B cell (primary cell): ENCODE measurements at regions not wholly inside any gene's neighbourhood (a gene's known extent, or its start where the extent isn't known, plus 50 kb on each side); places are given as distances from the start of the nearest gene placed in this dataset.

Source experiments
- ATAC-seq: fragments of 200-7000 bp; cut with Tn5 transposase; one replicate; pipeline ENCODE4 v1.10.0; 2021; ENCODE audit warnings: low read depth, mild to moderate bottlenecking, moderate number of reproducible peaks, moderate library complexity
- CTCF ChIA-PET: fragments of 350-600 bp; sonication (Branson Sonifier 250); formaldehyde crosslinking; loops from one replicate; lab custom pipeline; 2021; ENCODE audit warnings: antibody characterized with exemption, inconsistent platforms; lab: Charles Lee
- POLR2A ChIA-PET: fragments of 350-600 bp; sonication (Branson Sonifier 250); formaldehyde crosslinking; loops from one replicate; lab custom pipeline; 2021; ENCODE audit warnings: antibody characterized with exemption; lab: Charles Lee
- DNase-seq: peaks from one replicate; pipeline ENCODE4 v3.0.0; 2013
- H2AFZ ChIP-seq: 2 replicates; pipeline ENCODE4 v1.6.1; 2012; ENCODE audit warnings: mild to moderate bottlenecking, low read depth, low read length; ENCODE audit not compliant: insufficient read depth, poor library complexity, severe bottlenecking
- H3K27ac ChIP-seq, 2 donors: 1 replicate in 1 of 2; 2 replicates in 1 of 2; pipeline ENCODE4 v1.5.1; 2012 to 2013; ENCODE audit warnings: low read length in 2 of 2, mild to moderate bottlenecking in 2 of 2, moderate library complexity in 1 of 2
- H3K27me3 ChIP-seq, 4 experiments: fragments of 200-600 bp in 1 of 4; sonication (generic) in 1 of 4; replicated peaks in 1 of 4; 1 replicate in 2 of 4; 2 replicates in 2 of 4; pipeline versions ENCODE4 v1.6.1 to v1.7.0; 2013 to 2016; ENCODE audit warnings: low read length in 3 of 4, mild to moderate bottlenecking in 2 of 4, mixed read lengths in 1 of 4, moderate library complexity in 1 of 4; ENCODE audit not compliant: insufficient read depth in 4 of 4, control insufficient read depth in 3 of 4; ENCODE audit errors: control extremely low read depth in 1 of 4
- H3K36me3 ChIP-seq, 2 experiments: replicated peaks in 1 of 2; 1 replicate in 1 of 2; 2 replicates in 1 of 2; pipeline versions ENCODE4 v1.6.1 to v1.7.1; 2013; ENCODE audit warnings: low read length in 1 of 2; ENCODE audit not compliant: insufficient read depth in 2 of 2, control insufficient read depth in 1 of 2; ENCODE audit errors: control extremely low read depth in 1 of 2, extremely low read depth in 1 of 2
- H3K4me1 ChIP-seq, 2 donors: fragments of 200-600 bp in 1 of 2; sonication (generic) in 1 of 2; 1 replicate in 1 of 2; 2 replicates in 1 of 2; pipeline versions ENCODE4 v1.5.1 to v1.6.1; 2013 to 2017; ENCODE audit warnings: low read length in 2 of 2; ENCODE audit not compliant: control insufficient read depth in 2 of 2, insufficient read depth in 2 of 2
- H3K4me2 ChIP-seq: replicated peaks from 2 replicates; pipeline ENCODE3; 2012; ENCODE audit warnings: mild to moderate bottlenecking, low read depth, low read length; ENCODE audit not compliant: poor library complexity, severe bottlenecking
- H3K4me3 ChIP-seq, 5 experiments: fragments of 200-600 bp in 1 of 5; sonication (generic) in 1 of 5; 1 replicate in 3 of 5; 2 replicates in 2 of 5; pipeline versions ENCODE4 v1.5.1 to v1.7.0; 2011 to 2016; ENCODE audit warnings: low read length in 4 of 5, mild to moderate bottlenecking in 4 of 5, low read depth in 2 of 5, control low read depth in 1 of 5, moderate library complexity in 1 of 5; ENCODE audit not compliant: insufficient read depth in 1 of 5; ENCODE audit errors: control extremely low read depth in 1 of 5, extremely low read depth in 1 of 5
- H3K79me2 ChIP-seq: fragments of 200-600 bp; sonication (generic); one replicate; pipeline ENCODE4 v1.6.0; 2016; ENCODE audit warnings: low read length; ENCODE audit not compliant: control insufficient read depth, insufficient read depth
- H3K9ac ChIP-seq: fragments of 200-600 bp; sonication (generic); 2 replicates; pipeline ENCODE4 v1.6.1; 2017; ENCODE audit warnings: mild to moderate bottlenecking, low read length, moderate library complexity
- H3K9me3 ChIP-seq, 3 donors: one replicate each; pipeline versions ENCODE4 v1.6.1 to v1.7.1; 2013; ENCODE audit warnings: low read length in 2 of 3; ENCODE audit not compliant: control insufficient read depth in 2 of 3, insufficient read depth in 1 of 3; ENCODE audit errors: control extremely low read depth in 1 of 3
- H4K20me1 ChIP-seq: 2 replicates; pipeline ENCODE4 v1.6.0; 2012; ENCODE audit warnings: mild to moderate bottlenecking, low read length; ENCODE audit not compliant: insufficient read depth, control insufficient read depth, poor library complexity, severe bottlenecking
- H3K27ac Mint-ChIP-seq: one replicate; pipeline ENCODE4 v1.8.0; 2021; ENCODE audit warnings: mixed read lengths
- H3K27me3 Mint-ChIP-seq: one replicate; pipeline ENCODE4 v1.8.0; 2021; ENCODE audit warnings: mixed read lengths
- H3K4me1 Mint-ChIP-seq: one replicate; pipeline ENCODE4 v1.8.0; 2021; ENCODE audit warnings: mixed read lengths
- H3K4me3 Mint-ChIP-seq: one replicate; pipeline ENCODE4 v1.8.0; 2021; ENCODE audit warnings: mixed read lengths
- H3K9me3 Mint-ChIP-seq: one replicate; pipeline ENCODE4 v1.8.0; 2022; ENCODE audit warnings: mixed read lengths; ENCODE audit not compliant: insufficient read depth
- EZH2 ChIP-seq: IDR thresholded peaks from 2 replicates; pipeline ENCODE4 v1.6.1; 2012; ENCODE audit warnings: borderline replicate concordance, low read depth, mild to moderate bottlenecking, moderate library complexity, low read length; ENCODE audit not compliant: insufficient read depth, poor library complexity, severe bottlenecking
- WGBS: methylation state at CpG from one replicate; pipeline ENCODE4 v1.1.5; 2013; ENCODE audit warnings: missing lambda C conversion rate; ENCODE audit not compliant: insufficient coverage; 5-methylcytosine and 5-hydroxymethylcytosine counted together
- intact Hi-C: fragments of 100-400 bp; cut with micrococcal nuclease; formaldehyde crosslinking; loops from one replicate; pipeline ENCODE4 v1.10.0; 2022
- TF ChIP-seq, protein P1 (sequence below): fragments of 200-600 bp; IDR thresholded peaks from one replicate; pipeline ENCODE4 v1.8.0; 2022; ENCODE audit warnings: antibody characterized with exemption, mild to moderate bottlenecking

DNA sequence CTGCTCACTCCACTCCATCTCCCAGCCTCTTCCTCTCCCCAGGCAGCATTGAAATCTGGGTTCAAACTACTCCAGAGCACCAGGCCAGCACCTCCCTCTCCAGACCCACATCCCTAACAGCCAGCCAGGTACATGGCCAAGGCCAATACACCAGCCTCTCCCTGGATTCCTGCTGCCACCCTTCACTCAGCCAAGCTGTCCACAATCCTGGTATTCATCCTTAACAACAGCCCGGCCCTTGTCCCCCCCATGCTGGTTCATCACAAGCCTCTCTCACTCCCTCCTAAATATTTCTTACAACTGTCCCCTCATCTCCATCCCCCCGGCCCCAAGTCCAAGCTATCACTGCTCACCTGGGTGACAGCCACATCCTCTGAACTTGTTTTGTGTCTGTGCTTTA is 129.9 kb upstream of the HAAO start:
- Histone ChIP-seq H3K4me3 (no peak overlapping the region), H2AFZ (no peak overlapping the region), H3K27me3 (no peaks in the 10 kb centered on the region), H3K4me1 (no peaks in the 10 kb centered on the region), H3K36me3 (no peaks in the 10 kb centered on the region), H3K4me2 (no peak overlapping the region), H3K9me3 (no peaks in the 10 kb centered on the region), H3K79me2 (no peaks in the 10 kb centered on the region), H3K9ac (no peak overlapping the region), H4K20me1 (no peaks in the 10 kb centered on the region), H3K27ac (no peak overlapping the region)
- TF ChIP-seq, protein P1, sequence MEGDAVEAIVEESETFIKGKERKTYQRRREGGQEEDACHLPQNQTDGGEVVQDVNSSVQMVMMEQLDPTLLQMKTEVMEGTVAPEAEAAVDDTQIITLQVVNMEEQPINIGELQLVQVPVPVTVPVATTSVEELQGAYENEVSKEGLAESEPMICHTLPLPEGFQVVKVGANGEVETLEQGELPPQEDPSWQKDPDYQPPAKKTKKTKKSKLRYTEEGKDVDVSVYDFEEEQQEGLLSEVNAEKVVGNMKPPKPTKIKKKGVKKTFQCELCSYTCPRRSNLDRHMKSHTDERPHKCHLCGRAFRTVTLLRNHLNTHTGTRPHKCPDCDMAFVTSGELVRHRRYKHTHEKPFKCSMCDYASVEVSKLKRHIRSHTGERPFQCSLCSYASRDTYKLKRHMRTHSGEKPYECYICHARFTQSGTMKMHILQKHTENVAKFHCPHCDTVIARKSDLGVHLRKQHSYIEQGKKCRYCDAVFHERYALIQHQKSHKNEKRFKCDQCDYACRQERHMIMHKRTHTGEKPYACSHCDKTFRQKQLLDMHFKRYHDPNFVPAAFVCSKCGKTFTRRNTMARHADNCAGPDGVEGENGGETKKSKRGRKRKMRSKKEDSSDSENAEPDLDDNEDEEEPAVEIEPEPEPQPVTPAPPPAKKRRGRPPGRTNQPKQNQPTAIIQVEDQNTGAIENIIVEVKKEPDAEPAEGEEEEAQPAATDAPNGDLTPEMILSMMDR: no peak
- TF ChIP-seq EZH2: no peak
- DNase-seq: no peak
- ChIA-PET CTCF (no interaction called here), POLR2A (no interaction called here)
- Mint-ChIP-seq H3K27me3 (peaks cover 13% of the 10 kb centered on the region), H3K27ac (no peak overlapping the region), H3K4me1 (no peaks in the 10 kb centered on the region), H3K4me3 (no peak overlapping the region), H3K9me3 (no peaks in the 10 kb centered on the region)
- intact Hi-C loops: no loop called here
- 100% methylated on average over 1 of the region's 2 CpGs for WGBS
- ATAC-seq: no peak

DNA sequence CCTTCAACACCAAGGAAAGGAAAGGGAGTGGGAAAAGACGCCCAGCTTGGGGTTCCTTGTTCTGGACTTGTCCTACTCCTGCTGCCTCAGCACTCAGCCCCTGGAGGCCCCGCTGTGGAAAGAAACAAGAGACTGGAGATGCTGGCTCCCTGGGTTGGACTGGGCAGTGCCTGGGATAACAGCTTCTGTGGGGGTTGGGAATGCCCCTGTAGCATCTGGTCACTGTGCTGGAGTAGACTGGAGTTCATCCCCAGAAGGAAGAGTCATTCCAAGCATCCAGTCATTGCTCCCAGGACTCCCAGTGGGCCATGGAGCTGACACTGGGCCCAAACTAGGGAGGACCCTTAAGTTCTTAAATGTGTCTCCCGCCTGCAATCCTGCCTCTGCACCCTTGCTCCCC is 129.3 kb upstream of the HAAO start:
- H3K9me3 Mint-ChIP-seq: no peaks in the 10 kb centered on the region
- no peak overlapping the region for H3K9ac ChIP-seq
- no peaks in the 10 kb centered on the region for H4K20me1 ChIP-seq
- no peak overlapping the region for H2AFZ ChIP-seq
- no peak overlapping the region for H3K4me2 ChIP-seq
- DNase-seq (no peak), ATAC-seq (no peak)
- ChIA-PET CTCF (no interaction called here), POLR2A (no interaction called here)
- WGBS: 100% methylated on average over 2 of the region's 3 CpGs
- H3K4me3 Mint-ChIP-seq: no peak overlapping the region
- intact Hi-C loops: no loop called here
- H3K4me1 Mint-ChIP-seq: no peaks in the 10 kb centered on the region
- no peaks in the 10 kb centered on the region for H3K79me2 ChIP-seq
- peaks cover 16% of the 10 kb centered on the region for H3K27me3 Mint-ChIP-seq
- no peaks in the 10 kb centered on the region for H3K27me3 ChIP-seq
- no peak overlapping the region for H3K27ac Mint-ChIP-seq
- no peaks in the 10 kb centered on the region for H3K4me1 ChIP-seq
- H3K9me3 ChIP-seq: no peaks in the 10 kb centered on the region
- TF ChIP-seq EZH2: no peak
- TF ChIP-seq, protein P1: no peak
- H3K27ac ChIP-seq: no peak overlapping the region
- no peak overlapping the region for H3K4me3 ChIP-seq
- no peaks in the 10 kb centered on the region for H3K36me3 ChIP-seq
